Endodermal cell (in vitro differentiated cells): ENCODE measurements at regions not wholly inside any gene's neighbourhood (a gene's known extent, or its start where the extent isn't known, plus 50 kb on each side); places are given as distances from the start of the nearest gene placed in this dataset.

ENCODE experiments used
- DNase-seq: peaks from one replicate; pipeline ENCODE4 v3.0.0-alpha.2; 2017
- H3K27ac ChIP-seq: 2 replicates; pipeline ENCODE4 v1.5.1; 2013; ENCODE audit warnings: mild to moderate bottlenecking, low read depth, low read length, moderate library complexity
- H3K27me3 ChIP-seq: 2 replicates; pipeline ENCODE4 v1.6.1; 2013; ENCODE audit warnings: mild to moderate bottlenecking, low read length, moderate library complexity; ENCODE audit not compliant: insufficient read depth, control insufficient read depth, poor library complexity, severe bottlenecking
- H3K36me3 ChIP-seq: 2 replicates; pipeline ENCODE4 v1.7.0; 2013; ENCODE audit warnings: mild to moderate bottlenecking, low read length, moderate library complexity; ENCODE audit not compliant: control insufficient read depth, insufficient read depth
- H3K4me1 ChIP-seq: one replicate; pipeline ENCODE4 v1.7.0; 2013; ENCODE audit warnings: low read length; ENCODE audit not compliant: control insufficient read depth, insufficient read depth
- H3K4me3 ChIP-seq: 2 replicates; pipeline ENCODE4 v1.5.1; 2013; ENCODE audit warnings: mild to moderate bottlenecking, low read length, moderate library complexity
- H3K9ac ChIP-seq: 2 replicates; pipeline ENCODE4 v1.6.1; 2013; ENCODE audit warnings: mild to moderate bottlenecking, low read length, moderate library complexity; ENCODE audit not compliant: poor library complexity, severe bottlenecking; ENCODE audit errors: extremely low read depth
- H3K9me3 ChIP-seq: 2 replicates; pipeline ENCODE4 v1.6.1; 2013; ENCODE audit warnings: mild to moderate bottlenecking, low read length, moderate library complexity; ENCODE audit not compliant: control insufficient read depth
- H3K27ac Mint-ChIP-seq: 2 replicates; pipeline ENCODE4 v1.8.0; 2020; ENCODE audit warnings: mixed read lengths
- H3K27me3 Mint-ChIP-seq: 2 replicates; pipeline ENCODE4 v1.8.0; 2021; ENCODE audit warnings: mild to moderate bottlenecking, mixed read lengths; ENCODE audit not compliant: insufficient read depth
- H3K36me3 Mint-ChIP-seq: 2 replicates; pipeline ENCODE4 v1.8.0; 2020; ENCODE audit warnings: low read depth, mixed read lengths
- H3K4me1 Mint-ChIP-seq: 2 replicates; pipeline ENCODE4 v1.8.0; 2020; ENCODE audit warnings: mixed read lengths
- H3K4me3 Mint-ChIP-seq: 2 replicates; pipeline ENCODE4 v1.8.0; 2020; ENCODE audit warnings: mild to moderate bottlenecking, moderate library complexity, mixed read lengths
- H3K9me3 Mint-ChIP-seq: 2 replicates; pipeline ENCODE4 v1.8.0; 2020; ENCODE audit warnings: mild to moderate bottlenecking, mixed read lengths
- WGBS, 2 experiments: methylation state at CpG; one replicate each; pipeline versions ENCODE4 v1.1.5 to v1.1.7; 2013; ENCODE audit warnings: missing lambda C conversion rate in 2 of 2, mixed read lengths in 1 of 2; ENCODE audit not compliant: insufficient coverage in 1 of 2, insufficient read length in 1 of 2; 5-methylcytosine and 5-hydroxymethylcytosine counted together
- TF ChIP-seq, protein P1 (sequence below): fragments of 200-600 bp; sonication (generic); conservative IDR thresholded peaks from 2 replicates; pipeline ENCODE4 v1.5.0; 2021; ENCODE audit warnings: antibody characterized with exemption, mild to moderate bottlenecking

DNA sequence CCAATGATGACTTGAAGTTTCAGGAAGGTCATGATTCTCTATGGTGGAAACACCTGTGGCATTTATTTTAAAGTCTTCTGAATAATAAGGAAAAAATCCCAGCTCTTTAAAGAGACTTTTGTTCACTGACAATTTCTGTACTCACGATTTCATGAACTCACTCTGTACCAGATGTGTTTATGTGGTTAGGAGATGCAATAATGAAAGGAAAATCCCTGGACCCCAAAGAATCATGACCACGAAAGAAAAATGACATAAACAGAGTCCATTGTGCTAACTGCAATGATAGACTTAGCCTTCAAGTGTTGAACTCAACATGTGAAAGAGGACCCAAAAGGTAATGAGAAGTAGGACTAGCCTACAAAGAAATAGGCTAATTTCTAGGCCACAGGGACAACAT, 947.5 kb downstream of the CDH11 start:
- Mint-ChIP-seq H3K27ac (no peak overlapping the region), H3K4me1 (no peaks in the 10 kb centered on the region), H3K36me3 (peaks cover 5% of the 10 kb centered on the region), H3K9me3 (peaks cover 28% of the 10 kb centered on the region), H3K4me3 (no peak overlapping the region), H3K27me3 (no peaks in the 10 kb centered on the region)
- no peak overlapping the region for H3K4me3 ChIP-seq
- no peaks in the 10 kb centered on the region for H3K27me3 ChIP-seq
- no peak for DNase-seq
- H3K4me1 ChIP-seq: no peaks in the 10 kb centered on the region
- no peak overlapping the region for H3K27ac ChIP-seq
- H3K9ac ChIP-seq: no peak overlapping the region
- H3K9me3 ChIP-seq: peaks cover 23% of the 10 kb centered on the region
- 97 to 100% methylated on average over 1 to 2 of the region's 2 CpGs for WGBS, 2 experiments
- TF ChIP-seq, protein P1, sequence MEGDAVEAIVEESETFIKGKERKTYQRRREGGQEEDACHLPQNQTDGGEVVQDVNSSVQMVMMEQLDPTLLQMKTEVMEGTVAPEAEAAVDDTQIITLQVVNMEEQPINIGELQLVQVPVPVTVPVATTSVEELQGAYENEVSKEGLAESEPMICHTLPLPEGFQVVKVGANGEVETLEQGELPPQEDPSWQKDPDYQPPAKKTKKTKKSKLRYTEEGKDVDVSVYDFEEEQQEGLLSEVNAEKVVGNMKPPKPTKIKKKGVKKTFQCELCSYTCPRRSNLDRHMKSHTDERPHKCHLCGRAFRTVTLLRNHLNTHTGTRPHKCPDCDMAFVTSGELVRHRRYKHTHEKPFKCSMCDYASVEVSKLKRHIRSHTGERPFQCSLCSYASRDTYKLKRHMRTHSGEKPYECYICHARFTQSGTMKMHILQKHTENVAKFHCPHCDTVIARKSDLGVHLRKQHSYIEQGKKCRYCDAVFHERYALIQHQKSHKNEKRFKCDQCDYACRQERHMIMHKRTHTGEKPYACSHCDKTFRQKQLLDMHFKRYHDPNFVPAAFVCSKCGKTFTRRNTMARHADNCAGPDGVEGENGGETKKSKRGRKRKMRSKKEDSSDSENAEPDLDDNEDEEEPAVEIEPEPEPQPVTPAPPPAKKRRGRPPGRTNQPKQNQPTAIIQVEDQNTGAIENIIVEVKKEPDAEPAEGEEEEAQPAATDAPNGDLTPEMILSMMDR: no peak
- H3K36me3 ChIP-seq: no peaks in the 10 kb centered on the region

DNA sequence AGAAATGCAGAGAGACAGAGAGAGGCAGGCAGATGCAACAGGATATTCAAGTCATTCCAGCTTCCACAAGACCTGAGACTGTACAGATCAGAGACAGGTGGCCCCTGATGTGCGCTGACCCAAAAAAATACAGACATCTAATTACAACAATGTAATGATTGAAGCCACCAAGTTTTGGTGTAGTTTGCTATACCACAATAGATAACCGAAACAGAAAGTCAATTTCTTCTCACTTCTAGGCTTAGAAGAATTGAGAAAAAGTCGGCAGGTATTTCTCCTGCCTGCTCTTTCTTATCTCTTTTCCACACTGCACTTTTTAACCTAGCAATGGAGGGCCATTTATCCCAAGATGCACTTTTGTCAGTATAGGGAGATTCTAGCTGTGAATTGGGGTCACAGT, 949.2 kb downstream of the CDH11 start:
- H3K27me3 Mint-ChIP-seq: no peaks in the 10 kb centered on the region
- WGBS, 2 experiments: 63 to 100% methylated on average over 1 to 3 of the region's 3 CpGs
- peaks cover 5% of the 10 kb centered on the region for H3K36me3 Mint-ChIP-seq
- no peaks in the 10 kb centered on the region for H3K4me1 Mint-ChIP-seq
- H3K4me3 Mint-ChIP-seq: no peak overlapping the region
- Histone ChIP-seq H3K9me3 (peaks cover 7% of the 10 kb centered on the region), H3K36me3 (no peaks in the 10 kb centered on the region), H3K4me3 (no peak overlapping the region), H3K9ac (no peak overlapping the region), H3K4me1 (no peaks in the 10 kb centered on the region), H3K27me3 (no peaks in the 10 kb centered on the region), H3K27ac (no peak overlapping the region)
- no peak overlapping the region for H3K27ac Mint-ChIP-seq
- DNase-seq: no peak
- H3K9me3 Mint-ChIP-seq: peaks cover 13% of the 10 kb centered on the region
- TF ChIP-seq, protein P1: no peak

DNA sequence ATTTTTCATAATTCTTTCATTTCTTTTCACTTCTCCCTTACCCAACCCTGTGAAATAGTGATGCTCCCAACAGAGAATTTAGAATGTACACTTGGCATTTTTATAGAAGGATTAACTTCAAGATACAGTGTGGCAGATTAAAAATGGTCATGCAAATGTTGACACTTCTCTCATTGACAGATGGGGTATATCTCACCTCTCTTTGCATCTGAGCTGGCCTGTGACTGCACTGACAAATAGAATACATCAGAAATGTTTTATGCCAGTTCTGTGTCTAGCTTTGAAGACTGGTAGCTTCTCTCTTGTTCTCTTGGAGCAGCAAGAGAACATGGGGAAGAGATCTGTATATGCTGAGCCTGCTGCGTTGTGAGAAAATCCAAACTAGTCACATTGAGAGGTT, 949.6 kb downstream of the CDH11 start:
- Mint-ChIP-seq H3K27ac (no peak overlapping the region), H3K4me1 (no peaks in the 10 kb centered on the region), H3K4me3 (no peak overlapping the region), H3K9me3 (peaks cover 9% of the 10 kb centered on the region), H3K27me3 (no peaks in the 10 kb centered on the region), H3K36me3 (peaks cover under 1% of the 10 kb centered on the region)
- WGBS, 2 experiments: 80 to 90% methylated on average over 1 of the region's 1 CpG
- Histone ChIP-seq H3K4me1 (no peaks in the 10 kb centered on the region), H3K36me3 (no peaks in the 10 kb centered on the region), H3K9me3 (peaks cover 3% of the 10 kb centered on the region), H3K27me3 (no peaks in the 10 kb centered on the region), H3K4me3 (no peak overlapping the region), H3K9ac (no peak overlapping the region), H3K27ac (no peak overlapping the region)
- TF ChIP-seq, protein P1: no peak
- no peak for DNase-seq
